Smooth muscle cell (in vitro differentiated cells): ENCODE measurements at regions not wholly inside any gene's neighbourhood (a gene's known extent, or its start where the extent isn't known, plus 50 kb on each side); places are given as distances from the start of the nearest gene placed in this dataset.

Experiments used
- DNase-seq: peaks from one replicate; lab custom pipeline; 2025; ENCODE audit not compliant: unreplicated experiment; lab: John Stamatoyannopoulos, UW
- H2AFZ ChIP-seq: fragments of 200-600 bp; sonication (generic); 2 replicates; pipeline ENCODE4 v1.6.0; 2016; ENCODE audit warnings: antibody characterized with exemption, low read depth, mild to moderate bottlenecking
- H3F3A ChIP-seq: fragments of 200-600 bp; sonication (generic); 2 replicates; pipeline ENCODE4 v1.6.0; 2017; ENCODE audit warnings: antibody characterized with exemption, low read depth
- H3K27ac ChIP-seq: fragments of 200-600 bp; sonication (generic); 2 replicates; pipeline ENCODE4 v1.5.1; 2016; ENCODE audit warnings: low read depth, mild to moderate bottlenecking
- H3K27me3 ChIP-seq: fragments of 200-600 bp; sonication (generic); 2 replicates; pipeline ENCODE4 v1.6.1; 2016; ENCODE audit warnings: low read depth, mild to moderate bottlenecking
- H3K36me3 ChIP-seq: fragments of 200-600 bp; sonication (generic); 2 replicates; pipeline ENCODE4 v1.5.1; 2016; ENCODE audit warnings: low read depth
- H3K4me1 ChIP-seq: fragments of 200-600 bp; sonication (generic); 2 replicates; pipeline ENCODE4 v1.5.1; 2016; ENCODE audit warnings: low read depth
- H3K4me2 ChIP-seq: fragments of 200-600 bp; sonication (generic); 2 replicates; pipeline ENCODE4 v1.6.0; 2016; ENCODE audit warnings: mild to moderate bottlenecking
- H3K4me3 ChIP-seq: fragments of 200-600 bp; sonication (generic); 2 replicates; pipeline ENCODE4 v1.5.1; 2016; ENCODE audit warnings: mild to moderate bottlenecking
- H3K79me2 ChIP-seq: fragments of 200-600 bp; sonication (generic); 2 replicates; pipeline ENCODE4 v1.6.0; 2016; ENCODE audit warnings: low read depth, mild to moderate bottlenecking
- H3K9ac ChIP-seq: fragments of 200-600 bp; sonication (generic); 2 replicates; pipeline ENCODE4 v1.6.0; 2016; ENCODE audit warnings: low read depth
- H3K9me3 ChIP-seq: fragments of 200-600 bp; sonication (generic); replicated peaks from 2 replicates; pipeline ENCODE4 v1.5.1; 2016; ENCODE audit warnings: low read depth
- H4K20me1 ChIP-seq: fragments of 200-600 bp; sonication (generic); 2 replicates; pipeline ENCODE4 v1.6.0; 2016; ENCODE audit warnings: low read depth
- whole genome bisulfite sequencing: methylation state at CpG from one replicate; pipeline ENCODE4 v1.1.7; 2016; ENCODE audit warnings: low lambda C conversion rate; 5-methylcytosine and 5-hydroxymethylcytosine counted together
- TF ChIP-seq, protein P1 (sequence below): fragments of 200-600 bp; sonication (generic); IDR thresholded peaks from 2 replicates; pipeline ENCODE4 v1.5.1; 2017; ENCODE audit warnings: borderline replicate concordance, mild to moderate bottlenecking, antibody characterized with exemption; ENCODE audit not compliant: insufficient read depth, poor library complexity, severe bottlenecking

DNA sequence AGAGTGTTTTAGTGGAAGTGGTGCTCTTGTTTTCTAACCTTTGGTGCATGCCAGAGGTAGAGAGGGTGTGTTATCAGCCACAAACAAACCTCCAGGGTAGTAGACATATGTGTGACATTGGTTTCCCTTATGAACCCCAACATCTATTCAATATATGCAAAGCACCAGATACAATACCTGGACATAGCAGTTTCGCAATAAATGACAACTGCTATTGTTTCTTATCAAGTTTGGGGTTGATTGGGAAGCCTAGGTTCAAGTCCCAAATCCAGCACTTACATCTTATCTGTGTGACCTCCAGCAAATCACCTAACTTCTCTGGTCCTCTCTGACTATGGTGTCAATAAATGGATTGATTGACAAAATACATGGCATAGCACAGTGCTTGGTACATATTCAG, 169.4 kb upstream of the SERPINE2 start:
- WGBS: 92% methylated on average over 1 of the region's 1 CpG
- no peak overlapping the region for H3K4me2 ChIP-seq
- no peaks in the 10 kb centered on the region for H3K9me3 ChIP-seq
- H3K4me1 ChIP-seq: no peaks in the 10 kb centered on the region
- no peaks in the 10 kb centered on the region for H3K27me3 ChIP-seq
- DNase-seq: no peak
- no peaks in the 10 kb centered on the region for H3K79me2 ChIP-seq
- TF ChIP-seq, protein P1, sequence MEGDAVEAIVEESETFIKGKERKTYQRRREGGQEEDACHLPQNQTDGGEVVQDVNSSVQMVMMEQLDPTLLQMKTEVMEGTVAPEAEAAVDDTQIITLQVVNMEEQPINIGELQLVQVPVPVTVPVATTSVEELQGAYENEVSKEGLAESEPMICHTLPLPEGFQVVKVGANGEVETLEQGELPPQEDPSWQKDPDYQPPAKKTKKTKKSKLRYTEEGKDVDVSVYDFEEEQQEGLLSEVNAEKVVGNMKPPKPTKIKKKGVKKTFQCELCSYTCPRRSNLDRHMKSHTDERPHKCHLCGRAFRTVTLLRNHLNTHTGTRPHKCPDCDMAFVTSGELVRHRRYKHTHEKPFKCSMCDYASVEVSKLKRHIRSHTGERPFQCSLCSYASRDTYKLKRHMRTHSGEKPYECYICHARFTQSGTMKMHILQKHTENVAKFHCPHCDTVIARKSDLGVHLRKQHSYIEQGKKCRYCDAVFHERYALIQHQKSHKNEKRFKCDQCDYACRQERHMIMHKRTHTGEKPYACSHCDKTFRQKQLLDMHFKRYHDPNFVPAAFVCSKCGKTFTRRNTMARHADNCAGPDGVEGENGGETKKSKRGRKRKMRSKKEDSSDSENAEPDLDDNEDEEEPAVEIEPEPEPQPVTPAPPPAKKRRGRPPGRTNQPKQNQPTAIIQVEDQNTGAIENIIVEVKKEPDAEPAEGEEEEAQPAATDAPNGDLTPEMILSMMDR: no peak
- no peaks in the 10 kb centered on the region for H3F3A ChIP-seq
- no peak overlapping the region for H3K9ac ChIP-seq
- H3K4me3 ChIP-seq: no peak overlapping the region
- H3K36me3 ChIP-seq: no peaks in the 10 kb centered on the region
- H3K27ac ChIP-seq: no peak overlapping the region
- H4K20me1 ChIP-seq: no peaks in the 10 kb centered on the region
- no peak overlapping the region for H2AFZ ChIP-seq

DNA sequence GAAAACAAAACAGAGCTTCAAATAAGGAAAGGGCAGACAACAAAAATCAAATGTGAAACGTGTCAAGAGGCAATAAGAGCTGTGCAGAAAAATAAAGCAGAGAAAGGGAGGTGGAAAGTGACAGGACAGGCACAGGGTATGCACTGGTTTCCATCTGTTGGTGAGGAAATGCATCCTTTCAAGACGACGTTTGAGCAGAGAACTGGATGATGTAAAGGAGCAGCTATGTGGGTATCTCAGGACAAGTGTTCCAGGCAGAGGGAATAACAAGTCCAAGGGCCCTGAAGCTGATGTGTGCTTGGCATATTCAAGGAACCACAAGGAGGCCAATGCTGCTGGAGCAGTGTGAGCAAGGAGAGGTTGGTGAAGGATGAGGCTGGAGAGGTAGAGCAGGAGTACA, 168.9 kb upstream of the SERPINE2 start:
- Histone ChIP-seq H3F3A (no peaks in the 10 kb centered on the region), H3K4me3 (no peak overlapping the region), H3K36me3 (no peaks in the 10 kb centered on the region), H4K20me1 (no peaks in the 10 kb centered on the region), H2AFZ (no peak overlapping the region), H3K4me1 (no peaks in the 10 kb centered on the region), H3K9ac (no peak overlapping the region), H3K27ac (no peak overlapping the region), H3K4me2 (no peak overlapping the region), H3K27me3 (no peaks in the 10 kb centered on the region), H3K79me2 (no peaks in the 10 kb centered on the region), H3K9me3 (no peaks in the 10 kb centered on the region)
- no peak for DNase-seq
- TF ChIP-seq, protein P1: no peak
- WGBS: 13% methylated on average over 3 of the region's 3 CpGs

DNA sequence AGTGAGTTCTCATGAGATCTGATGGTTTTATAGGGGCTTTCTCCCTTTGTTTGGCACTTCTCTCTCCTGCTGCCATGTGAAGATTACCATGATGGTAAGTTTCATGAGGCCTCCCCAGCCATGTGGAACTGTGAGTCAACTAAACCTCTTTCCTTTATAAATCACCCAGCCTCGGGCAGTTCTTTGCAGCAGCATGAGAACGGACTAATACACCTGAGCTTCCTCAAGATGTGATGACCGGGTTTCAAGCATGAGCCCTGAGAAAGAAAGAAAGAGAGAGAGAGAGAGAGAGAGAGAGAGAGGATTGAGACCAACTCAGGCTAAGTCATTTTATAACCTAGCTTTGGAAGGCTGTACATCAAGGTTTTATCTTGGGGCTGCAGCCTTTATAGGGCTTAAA, 167.7 kb upstream of the SERPINE2 start:
- Histone ChIP-seq H3K36me3 (no peaks in the 10 kb centered on the region), H3K9me3 (no peaks in the 10 kb centered on the region), H3K4me1 (no peaks in the 10 kb centered on the region), H3K27ac (no peak overlapping the region), H3K27me3 (no peaks in the 10 kb centered on the region), H3K4me3 (no peak overlapping the region), H3K9ac (no peak overlapping the region), H3F3A (no peaks in the 10 kb centered on the region), H4K20me1 (no peaks in the 10 kb centered on the region), H3K79me2 (no peaks in the 10 kb centered on the region), H2AFZ (no peak overlapping the region), H3K4me2 (no peak overlapping the region)
- WGBS: 81% methylated on average over 3 of the region's 3 CpGs
- no peak for DNase-seq
- TF ChIP-seq, protein P1: no peak

DNA sequence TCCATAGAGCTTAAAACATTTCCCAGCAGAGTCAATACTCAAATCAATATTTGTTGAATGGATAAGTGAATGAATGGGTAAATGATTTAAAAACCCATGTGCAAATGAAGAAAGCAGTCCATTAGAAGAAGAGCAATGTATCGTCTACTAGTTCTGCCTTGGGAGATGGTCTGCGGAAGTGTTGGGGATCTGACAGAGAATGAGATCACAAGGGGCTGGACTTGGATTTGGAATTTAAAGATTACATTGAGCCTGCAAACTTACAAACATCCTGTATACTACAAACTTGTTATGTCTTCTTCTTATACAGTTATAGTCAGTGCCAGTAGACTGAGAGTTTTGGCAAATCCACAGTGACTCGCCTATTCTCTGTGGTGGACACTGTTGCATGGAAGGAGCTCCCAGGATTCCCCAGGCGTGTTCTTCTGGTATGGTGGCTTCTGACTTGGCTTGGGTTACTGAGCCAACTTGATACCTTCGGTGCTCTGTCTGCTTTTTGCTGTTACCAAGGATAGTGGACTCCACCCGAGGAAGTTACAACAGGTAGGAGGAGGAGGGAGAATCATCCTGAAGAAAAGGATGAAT, 163.3 kb upstream of the SERPINE2 start:
- no peak overlapping the region for H3K4me3 ChIP-seq
- H3K79me2 ChIP-seq: no peaks in the 10 kb centered on the region
- no peak overlapping the region for H2AFZ ChIP-seq
- no peaks in the 10 kb centered on the region for H3K36me3 ChIP-seq
- H4K20me1 ChIP-seq: no peaks in the 10 kb centered on the region
- TF ChIP-seq, protein P1: no peak
- H3K27me3 ChIP-seq: no peaks in the 10 kb centered on the region
- H3K9ac ChIP-seq: no peak overlapping the region
- H3F3A ChIP-seq: no peaks in the 10 kb centered on the region
- no peak for DNase-seq
- no peak overlapping the region for H3K27ac ChIP-seq
- H3K9me3 ChIP-seq: no peaks in the 10 kb centered on the region
- no peak overlapping the region for H3K4me2 ChIP-seq
- WGBS: 97% methylated on average over 6 of the region's 6 CpGs
- no peaks in the 10 kb centered on the region for H3K4me1 ChIP-seq
